Fibroblast of pulmonary artery (primary cell): ENCODE measurements at regions not wholly inside any gene's neighbourhood (a gene's known extent, or its start where the extent isn't known, plus 50 kb on each side); places are given as distances from the start of the nearest gene placed in this dataset.

ENCODE experiments used
- DNase-seq: peaks from one replicate; pipeline ENCODE4 v3.0.0-alpha.2; 2010; ENCODE audit warnings: low read depth
- H3K4me3 ChIP-seq: replicated peaks from 2 replicates; pipeline ENCODE4 v1.5.1; 2011; ENCODE audit warnings: low read depth, mild to moderate bottlenecking, control low read depth, low read length, moderate library complexity
- CTCF ChIP-seq: IDR thresholded peaks from 2 replicates; pipeline ENCODE4 v1.5.1; 2011; ENCODE audit warnings: mild to moderate bottlenecking, control low read depth, low read length, inconsistent platforms; ENCODE audit errors: missing control alignments

GRCh38 chr2:45301307-45302277 is 292.3 kb upstream of the SIX2 start:
- H3K4me3 ChIP-seq: no peak overlapping the region
- DNase-seq: no peak
- TF ChIP-seq CTCF: no peak

GRCh38 chr2:45300026-45300750 is 290.9 kb upstream of the SIX2 start:
- no peak overlapping the region for H3K4me3 ChIP-seq
- DNase-seq: no peak
- no peak for TF ChIP-seq CTCF

- no peak overlapping the region for H3K4me3 ChIP-seq
- no peak for DNase-seq
- TF ChIP-seq CTCF: no peak
These were observed 290.1 kb upstream of the SIX2 start for GRCh38 chr2:45299361-45299760.

- peak; percentile 66 for DNase-seq
- no peak for TF ChIP-seq CTCF
- H3K4me3 ChIP-seq: no peak overlapping the region
These were observed 283.9 kb upstream of the SIX2 start for GRCh38 chr2:45293182-45293581.

- peak; percentile 68 for DNase-seq
- no peak for TF ChIP-seq CTCF
- no peak overlapping the region for H3K4me3 ChIP-seq
These were observed 282.0 kb upstream of the SIX2 start for GRCh38 chr2:45291296-45291701.

- TF ChIP-seq CTCF: no peak
- peak; percentile 44 for DNase-seq
- H3K4me3 ChIP-seq: no peak overlapping the region
These were observed 280.9 kb upstream of the SIX2 start for GRCh38 chr2:45289997-45290709.
